Dedifferentiated amniotic fluid mesenchymal stem cell (primary cell): ENCODE measurements at regions not wholly inside any gene's neighbourhood (a gene's known extent, or its start where the extent isn't known, plus 50 kb on each side); places are given as distances from the start of the nearest gene placed in this dataset.
A peak's percentile ranks its signal among the peaks of the same experiment; 100 is the strongest.

Experiments
- DNase-seq: peaks from one replicate; pipeline ENCODE4 v3.0.0-alpha.2; 2016; ENCODE audit errors: extremely low spot score

GRCh38 chr4:175125410-175126068 is 207.4 kb downstream of the ADAM29 start:
- DNase-seq: no peak

- no peak for DNase-seq
Observed at GRCh38 chr4:175127314-175127713, 209.2 kb downstream of the ADAM29 start.

- DNase-seq: no peak
Observed at GRCh38 chr4:175129797-175130196, 211.6 kb downstream of the ADAM29 start.

- DNase-seq: no peak
Observed at GRCh38 chr4:175139205-175139604, 221.0 kb downstream of the ADAM29 start.

GRCh38 chr4:175143116-175143515 is 225.0 kb downstream of the ADAM29 start:
- no peak for DNase-seq

- DNase-seq: no peak
Observed at GRCh38 chr4:175146799-175147198, 228.6 kb downstream of the ADAM29 start.

GRCh38 chr4:175147233-175147632 is 229.1 kb downstream of the ADAM29 start:
- DNase-seq: no peak

GRCh38 chr4:175166020-175166419 is 247.9 kb downstream of the ADAM29 start:
- no peak for DNase-seq

- DNase-seq: no peak
Observed at GRCh38 chr4:175176710-175177109, 258.6 kb downstream of the ADAM29 start.

GRCh38 chr4:175190654-175191053 is 272.5 kb downstream of the ADAM29 start:
- no peak for DNase-seq

- no peak for DNase-seq
Observed at GRCh38 chr4:175198056-175198455, 279.9 kb downstream of the ADAM29 start.

- no peak for DNase-seq
Observed at GRCh38 chr4:175215208-175215607, 297.1 kb downstream of the ADAM29 start.

- no peak for DNase-seq
Observed at GRCh38 chr4:175215657-175216056, 297.5 kb downstream of the ADAM29 start.

GRCh38 chr4:175229154-175229553 is 311.0 kb downstream of the ADAM29 start:
- DNase-seq: no peak

GRCh38 chr4:175234162-175234561 is 316.0 kb downstream of the ADAM29 start:
- DNase-seq: no peak

GRCh38 chr4:175238827-175239517 is 320.8 kb downstream of the ADAM29 start:
- DNase-seq: no peak

- DNase-seq: peak; percentile 18
Observed at GRCh38 chr4:175246941-175247340, 328.8 kb downstream of the ADAM29 start.

- DNase-seq: no peak
Observed at GRCh38 chr4:175252642-175253041, 334.5 kb downstream of the ADAM29 start.

GRCh38 chr4:175253184-175253902 is 335.2 kb downstream of the ADAM29 start:
- no peak for DNase-seq

GRCh38 chr4:175263537-175263936 is 345.4 kb downstream of the ADAM29 start:
- DNase-seq: no peak

GRCh38 chr4:175271010-175271630 is 353.0 kb downstream of the ADAM29 start:
- DNase-seq: no peak

GRCh38 chr4:175273995-175274753 is 356.0 kb downstream of the ADAM29 start:
- no peak for DNase-seq
